ENCODE measurements at regions not wholly inside any gene's neighbourhood (a gene's known extent, or its start where the extent isn't known, plus 50 kb on each side); places are given as distances from the start of the nearest gene placed in this dataset.

DNA sequence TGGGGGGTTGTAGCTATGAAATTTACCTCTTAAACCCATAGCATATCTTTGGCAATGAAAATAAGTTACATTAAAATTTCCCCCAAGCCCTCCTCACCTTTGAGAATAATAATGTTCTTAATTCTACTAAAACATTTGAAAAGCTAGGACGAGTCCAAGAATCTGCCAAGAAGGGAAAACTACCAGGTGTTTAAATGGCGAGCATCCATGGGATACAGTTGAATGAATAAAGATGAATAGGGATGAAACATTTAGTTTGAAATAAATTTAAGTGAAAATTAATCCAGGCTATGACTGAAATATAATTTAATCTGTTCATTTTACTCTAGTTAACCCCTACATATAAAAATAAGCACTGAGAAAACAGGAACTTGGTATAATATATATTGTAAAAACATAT lies 536.7 kb downstream of the FLRT2 start:
- no peak for TF ChIP-seq MYC (IDR thresholded peaks at IDR 0.05; ENCODE audit: low read depth, low read length)
- TF ChIP-seq, protein P1, sequence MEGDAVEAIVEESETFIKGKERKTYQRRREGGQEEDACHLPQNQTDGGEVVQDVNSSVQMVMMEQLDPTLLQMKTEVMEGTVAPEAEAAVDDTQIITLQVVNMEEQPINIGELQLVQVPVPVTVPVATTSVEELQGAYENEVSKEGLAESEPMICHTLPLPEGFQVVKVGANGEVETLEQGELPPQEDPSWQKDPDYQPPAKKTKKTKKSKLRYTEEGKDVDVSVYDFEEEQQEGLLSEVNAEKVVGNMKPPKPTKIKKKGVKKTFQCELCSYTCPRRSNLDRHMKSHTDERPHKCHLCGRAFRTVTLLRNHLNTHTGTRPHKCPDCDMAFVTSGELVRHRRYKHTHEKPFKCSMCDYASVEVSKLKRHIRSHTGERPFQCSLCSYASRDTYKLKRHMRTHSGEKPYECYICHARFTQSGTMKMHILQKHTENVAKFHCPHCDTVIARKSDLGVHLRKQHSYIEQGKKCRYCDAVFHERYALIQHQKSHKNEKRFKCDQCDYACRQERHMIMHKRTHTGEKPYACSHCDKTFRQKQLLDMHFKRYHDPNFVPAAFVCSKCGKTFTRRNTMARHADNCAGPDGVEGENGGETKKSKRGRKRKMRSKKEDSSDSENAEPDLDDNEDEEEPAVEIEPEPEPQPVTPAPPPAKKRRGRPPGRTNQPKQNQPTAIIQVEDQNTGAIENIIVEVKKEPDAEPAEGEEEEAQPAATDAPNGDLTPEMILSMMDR (IDR thresholded peaks at IDR 0.05; ENCODE audit: extremely low read depth in 1 of 2, insufficient read depth in 1 of 2, low read depth in 1 of 2, low read length in 2 of 2): no peak
- TF ChIP-seq, protein P2, sequence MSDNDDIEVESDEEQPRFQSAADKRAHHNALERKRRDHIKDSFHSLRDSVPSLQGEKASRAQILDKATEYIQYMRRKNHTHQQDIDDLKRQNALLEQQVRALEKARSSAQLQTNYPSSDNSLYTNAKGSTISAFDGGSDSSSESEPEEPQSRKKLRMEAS (IDR thresholded peaks at IDR 0.05; ENCODE audit: insufficient read depth, insufficient read length): no peak
- no peak for TF ChIP-seq POLR2A (IDR thresholded peaks at IDR 0.05; ENCODE audit: low read depth, low read length)
- TF ChIP-seq JUN (IDR thresholded peaks at IDR 0.05; ENCODE audit: borderline replicate concordance, insufficient read depth, insufficient read length, low read depth): no peak
- TF ChIP-seq EZH2 (IDR thresholded peaks at IDR 0.05; ENCODE audit: borderline replicate concordance, low read depth, low read length, severe bottlenecking): no peak
- TF ChIP-seq POLR2AphosphoS5 (IDR thresholded peaks at IDR 0.05; ENCODE audit: insufficient read depth, low read depth, low read length): no peak
- TF ChIP-seq FOS (IDR thresholded peaks at IDR 0.05; ENCODE audit: borderline replicate concordance, insufficient read depth, low read length): no peak
